Gastrocnemius medialis (tissue), 4 donors: ENCODE measurements at regions not wholly inside any gene's neighbourhood (a gene's known extent, or its start where the extent isn't known, plus 50 kb on each side); places are given as distances from the start of the nearest gene placed in this dataset.

Experiments
- ATAC-seq, 2 donors: fragments of 150-250 bp; one replicate each; pipeline ENCODE4 v1.9.1; 2016
- DNase-seq, 2 donors: peaks; one replicate each; pipeline ENCODE4 v3.0.0-alpha.2; 2019
- H3K27ac ChIP-seq, 4 donors: fragments of 200-600 bp; sonication (generic); 1 replicate in 1 of 4; 2 replicates in 3 of 4; pipeline ENCODE4 v1.5.1; 2016 to 2018; ENCODE audit warnings: mild to moderate bottlenecking in 2 of 4, moderate library complexity in 1 of 4
- H3K27me3 ChIP-seq, 3 donors: fragments of 200-600 bp; sonication (generic) in 2 of 3; 1 replicate in 1 of 3; 2 replicates in 2 of 3; pipeline versions ENCODE4 v1.5.1 to v1.6.0; 2016 to 2019; ENCODE audit warnings: mild to moderate bottlenecking in 1 of 3, moderate library complexity in 1 of 3
- H3K36me3 ChIP-seq, 2 donors: fragments of 200-600 bp; sonication (generic) in 1 of 2; one replicate each; pipeline ENCODE4 v1.5.1; 2017 to 2018
- H3K4me1 ChIP-seq, 2 donors: fragments of 200-600 bp; sonication (generic) in 1 of 2; one replicate each; pipeline ENCODE4 v1.5.1; 2016 to 2017; ENCODE audit warnings: mild to moderate bottlenecking in 2 of 2
- H3K4me3 ChIP-seq, 4 donors: fragments of 200-600 bp; sonication (generic) in 3 of 4; 1 replicate in 1 of 4; 2 replicates in 3 of 4; pipeline ENCODE4 v1.5.1; 2016 to 2019; ENCODE audit warnings: mild to moderate bottlenecking in 2 of 4
- H3K9me3 ChIP-seq, 3 donors: fragments of 200-600 bp; sonication (generic) in 2 of 3; 1 replicate in 1 of 3; 2 replicates in 2 of 3; pipeline ENCODE4 v1.5.1; 2016 to 2019
- POLR2A ChIP-seq, 2 donors: fragments of 450-650 bp; IDR thresholded peaks; one replicate each; pipeline ENCODE4 v1.6.1; 2017; ENCODE audit warnings: antibody characterized with exemption in 2 of 2, mild to moderate bottlenecking in 2 of 2, moderate library complexity in 2 of 2
- in situ Hi-C, 4 donors: fragments of 200-750 bp; cut with MboI; loops; one replicate each; pipeline versions ENCODE4 v1.15.0 to v1.8.0; 2017; ENCODE audit warnings: low sequenced_read_pairs in 4 of 4
- intact Hi-C: fragments of 100-400 bp; cut with DNase I; formaldehyde crosslinking; loops from one replicate; pipeline ENCODE4 v1.15.1; 2023; ENCODE audit warnings: low total_unique reads
- TF ChIP-seq, protein P1 (sequence below), 5 experiments: fragments of 450-650 bp in 3 of 5; fragments of 200-600 bp in 2 of 5; sonication (generic) in 2 of 5; IDR thresholded peaks in 4 of 5; conservative IDR thresholded peaks in 1 of 5; 1 replicate in 4 of 5; 2 replicates in 1 of 5; pipeline ENCODE4 v1.5.1; 2016 to 2019; ENCODE audit warnings: antibody characterized with exemption in 5 of 5, mild to moderate bottlenecking in 3 of 5, moderate library complexity in 3 of 5

DNA sequence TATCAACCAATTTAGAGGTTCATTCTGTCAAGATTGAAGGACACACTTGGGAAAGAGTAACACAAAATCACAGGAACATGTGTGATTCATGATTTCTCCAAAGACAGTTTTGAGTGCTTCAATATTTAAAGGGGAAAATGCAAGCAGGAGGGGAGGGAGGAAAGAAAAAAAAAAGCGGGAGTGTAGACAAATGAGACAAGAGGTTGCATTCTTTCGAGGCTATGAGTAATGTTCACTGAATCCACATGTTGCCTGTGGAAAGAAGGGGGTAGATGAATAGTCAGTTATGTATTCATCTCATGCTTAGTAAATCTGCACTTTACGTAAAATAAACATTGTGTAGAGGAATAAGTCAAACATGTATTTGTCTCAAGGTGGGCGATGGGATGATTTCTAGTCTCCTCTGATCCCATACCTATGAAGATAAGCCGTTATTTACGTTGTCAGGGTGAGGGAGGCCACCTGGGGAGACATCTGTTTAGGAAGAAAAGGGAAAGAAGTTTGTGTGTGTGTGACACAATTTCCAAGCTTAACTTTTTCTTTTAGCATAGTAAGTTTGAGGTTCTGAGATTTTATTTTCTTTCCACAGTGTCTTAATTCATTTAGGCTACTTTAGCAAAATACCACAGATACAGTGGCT, 211.0 kb upstream of the ZC3H15 start:
- no peaks in the 10 kb centered on the region for H3K36me3 ChIP-seq
- intact Hi-C loops = no loop called here
- no peaks in the 10 kb centered on the region for H3K4me1 ChIP-seq
- H3K27me3 ChIP-seq = no peaks in the 10 kb centered on the region
- no peak overlapping the region for H3K4me3 ChIP-seq
- TF ChIP-seq, protein P1, sequence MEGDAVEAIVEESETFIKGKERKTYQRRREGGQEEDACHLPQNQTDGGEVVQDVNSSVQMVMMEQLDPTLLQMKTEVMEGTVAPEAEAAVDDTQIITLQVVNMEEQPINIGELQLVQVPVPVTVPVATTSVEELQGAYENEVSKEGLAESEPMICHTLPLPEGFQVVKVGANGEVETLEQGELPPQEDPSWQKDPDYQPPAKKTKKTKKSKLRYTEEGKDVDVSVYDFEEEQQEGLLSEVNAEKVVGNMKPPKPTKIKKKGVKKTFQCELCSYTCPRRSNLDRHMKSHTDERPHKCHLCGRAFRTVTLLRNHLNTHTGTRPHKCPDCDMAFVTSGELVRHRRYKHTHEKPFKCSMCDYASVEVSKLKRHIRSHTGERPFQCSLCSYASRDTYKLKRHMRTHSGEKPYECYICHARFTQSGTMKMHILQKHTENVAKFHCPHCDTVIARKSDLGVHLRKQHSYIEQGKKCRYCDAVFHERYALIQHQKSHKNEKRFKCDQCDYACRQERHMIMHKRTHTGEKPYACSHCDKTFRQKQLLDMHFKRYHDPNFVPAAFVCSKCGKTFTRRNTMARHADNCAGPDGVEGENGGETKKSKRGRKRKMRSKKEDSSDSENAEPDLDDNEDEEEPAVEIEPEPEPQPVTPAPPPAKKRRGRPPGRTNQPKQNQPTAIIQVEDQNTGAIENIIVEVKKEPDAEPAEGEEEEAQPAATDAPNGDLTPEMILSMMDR (IDR thresholded peaks at IDR 0.05 in 4 of 5, conservative IDR thresholded peaks at IDR 0.05 in 1 of 5) = no peak
- TF ChIP-seq POLR2A (IDR thresholded peaks at IDR 0.05) = no peak
- no peaks in the 10 kb centered on the region for H3K9me3 ChIP-seq
- DNase-seq = no peak
- no peak for ATAC-seq
- no peak overlapping the region for H3K27ac ChIP-seq
- in situ Hi-C loops = no loop called here

DNA sequence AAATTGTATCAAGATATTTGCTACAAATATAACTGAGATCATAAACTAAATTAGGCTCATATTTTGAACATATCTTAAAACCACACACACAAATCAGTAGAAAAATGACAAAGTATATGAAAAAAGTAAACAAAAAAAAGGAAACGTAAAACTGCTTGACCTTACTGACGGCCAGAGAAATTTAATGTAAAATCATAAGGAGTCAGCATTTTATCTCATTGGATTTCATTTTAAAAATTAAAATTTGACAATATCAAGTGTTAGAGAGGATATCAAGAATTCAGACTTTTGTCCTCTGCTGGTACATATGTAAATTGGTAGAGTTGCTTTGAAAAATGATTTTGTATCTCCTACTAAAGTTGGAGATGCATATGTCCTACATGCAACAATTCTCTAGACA, 209.2 kb upstream of the ZC3H15 start:
- Histone ChIP-seq H3K27me3 (no peaks in the 10 kb centered on the region), H3K4me1 (no peaks in the 10 kb centered on the region), H3K27ac (no peak overlapping the region), H3K9me3 (no peaks in the 10 kb centered on the region), H3K36me3 (no peaks in the 10 kb centered on the region), H3K4me3 (no peak overlapping the region)
- in situ Hi-C loops = no loop called here
- TF ChIP-seq, protein P1 (IDR thresholded peaks at IDR 0.05 in 4 of 5, conservative IDR thresholded peaks at IDR 0.05 in 1 of 5) = no peak
- no peak for TF ChIP-seq POLR2A (IDR thresholded peaks at IDR 0.05)
- DNase-seq = no peak
- ATAC-seq = no peak
- intact Hi-C loops = no loop called here

DNA sequence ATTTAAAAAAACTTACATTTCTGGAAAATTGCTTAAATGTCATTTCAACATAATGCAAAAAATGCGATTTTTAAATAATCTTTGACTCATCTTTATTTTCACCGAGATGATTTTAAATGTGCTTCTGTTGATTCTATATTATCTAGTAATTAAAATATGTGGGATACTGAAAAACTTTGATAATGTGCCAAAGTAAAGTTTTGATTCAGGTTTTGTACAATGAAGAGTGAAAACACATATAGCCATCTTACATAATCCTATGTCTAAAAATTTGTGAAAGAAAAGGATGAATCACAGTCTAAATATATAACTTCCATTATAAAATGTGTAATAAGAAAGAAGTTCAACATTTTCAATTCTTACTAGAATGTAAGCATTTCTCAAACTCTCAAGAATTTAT, 204.3 kb upstream of the ZC3H15 start:
- TF ChIP-seq, protein P1 (IDR thresholded peaks at IDR 0.05 in 4 of 5, conservative IDR thresholded peaks at IDR 0.05 in 1 of 5) = no peak
- no peak for TF ChIP-seq POLR2A (IDR thresholded peaks at IDR 0.05)
- H3K27me3 ChIP-seq = no peaks in the 10 kb centered on the region
- no peaks in the 10 kb centered on the region for H3K36me3 ChIP-seq
- intact Hi-C loops (no loop called here), in situ Hi-C loops (no loop called here)
- H3K27ac ChIP-seq = no peak overlapping the region
- ATAC-seq (no peak), DNase-seq (no peak)
- no peaks in the 10 kb centered on the region for H3K4me1 ChIP-seq
- H3K9me3 ChIP-seq = no peaks in the 10 kb centered on the region
- H3K4me3 ChIP-seq = no peak overlapping the region

DNA sequence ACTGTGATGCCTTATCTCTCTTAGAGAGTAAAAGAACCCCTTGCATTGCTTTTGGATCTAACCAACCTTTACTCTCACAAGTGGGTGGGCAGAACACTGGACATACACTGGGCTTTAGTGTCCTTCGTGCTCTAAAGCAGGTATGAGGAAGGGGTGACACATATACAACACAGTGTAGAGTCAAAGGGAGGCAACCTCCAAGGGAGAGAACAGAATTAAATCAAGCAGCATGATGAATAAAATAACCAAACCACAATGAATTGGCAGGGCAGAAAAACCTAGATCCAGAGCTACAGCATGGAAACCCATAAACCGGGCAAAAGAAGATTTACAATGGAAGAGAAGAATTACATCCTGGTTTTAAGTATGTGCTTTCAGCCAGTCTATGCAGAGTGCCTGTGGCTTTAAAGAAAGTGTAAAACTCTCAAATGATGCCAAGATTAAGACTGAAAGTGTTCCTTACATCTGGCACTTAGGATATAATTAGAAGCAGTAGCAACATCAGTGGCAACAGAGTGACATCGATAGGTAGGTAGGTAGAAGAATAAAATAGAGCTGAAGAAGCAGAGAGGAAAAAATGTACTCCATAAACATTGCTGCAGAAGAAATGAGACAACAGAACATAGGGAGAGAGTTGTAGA, 191.7 kb upstream of the ZC3H15 start:
- no peaks in the 10 kb centered on the region for H3K36me3 ChIP-seq
- no peak for ATAC-seq
- intact Hi-C loops = no loop called here
- no peak overlapping the region for H3K27ac ChIP-seq
- peaks cover 3 to 18% of the 10 kb centered on the region in 2 donors for H3K4me1 ChIP-seq
- H3K27me3 ChIP-seq = no peaks in the 10 kb centered on the region
- H3K9me3 ChIP-seq = no peaks in the 10 kb centered on the region
- TF ChIP-seq, protein P1 (IDR thresholded peaks at IDR 0.05 in 4 of 5, conservative IDR thresholded peaks at IDR 0.05 in 1 of 5) = no peak
- no peak for TF ChIP-seq POLR2A (IDR thresholded peaks at IDR 0.05)
- H3K4me3 ChIP-seq = no peak overlapping the region
- in situ Hi-C loops = no loop called here
- DNase-seq = no peak
